Hematopoietic multipotent progenitor cell treated with erythropoietin and hydrocortisone succinate and interleukin-3 and kit ligand, for 4 days (in vitro differentiated cells): ENCODE measurements at regions not wholly inside any gene's neighbourhood (a gene's known extent, or its start where the extent isn't known, plus 50 kb on each side); places are given as distances from the start of the nearest gene placed in this dataset.

Experiments
- DNase-seq: peaks from one replicate; pipeline ENCODE4 v3.0.0-alpha.2; 2015

DNA sequence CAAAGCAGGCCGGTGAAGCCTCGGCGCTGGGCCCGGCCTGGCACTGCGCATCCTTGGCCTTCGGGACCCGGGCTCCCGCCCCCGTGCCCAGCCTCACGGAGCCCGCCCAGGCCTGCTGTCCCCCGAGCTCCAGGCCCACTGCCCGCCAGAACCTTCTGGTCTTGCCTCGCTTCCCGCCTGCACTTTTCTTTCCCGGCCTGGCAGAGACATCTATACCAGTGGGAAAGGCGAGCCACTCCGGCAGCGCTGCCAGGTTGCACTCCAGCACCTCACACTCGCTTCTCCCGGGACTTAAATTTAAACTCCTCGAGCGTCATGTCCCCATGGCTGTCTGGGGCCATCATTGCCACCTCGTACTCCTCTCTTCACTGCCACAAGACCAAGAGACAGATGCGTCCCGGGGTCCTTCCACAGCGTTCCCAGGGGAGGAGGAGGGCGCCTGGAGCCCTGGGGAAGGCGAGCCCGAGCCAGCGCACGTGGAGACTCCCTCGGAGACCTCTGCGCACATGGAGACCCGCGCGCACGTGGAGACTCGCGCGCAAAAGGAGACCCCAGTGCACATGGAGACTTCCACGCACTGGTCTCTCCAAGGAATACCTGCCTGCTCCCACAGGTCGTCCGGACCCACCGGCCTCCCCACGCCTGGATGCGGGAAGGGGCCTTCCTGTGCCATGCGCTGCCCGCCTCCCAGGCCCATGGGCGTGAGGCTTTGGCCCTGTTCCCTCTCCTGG, 253.1 kb upstream of the SALL3 start:
- DNase-seq: no peak

DNA sequence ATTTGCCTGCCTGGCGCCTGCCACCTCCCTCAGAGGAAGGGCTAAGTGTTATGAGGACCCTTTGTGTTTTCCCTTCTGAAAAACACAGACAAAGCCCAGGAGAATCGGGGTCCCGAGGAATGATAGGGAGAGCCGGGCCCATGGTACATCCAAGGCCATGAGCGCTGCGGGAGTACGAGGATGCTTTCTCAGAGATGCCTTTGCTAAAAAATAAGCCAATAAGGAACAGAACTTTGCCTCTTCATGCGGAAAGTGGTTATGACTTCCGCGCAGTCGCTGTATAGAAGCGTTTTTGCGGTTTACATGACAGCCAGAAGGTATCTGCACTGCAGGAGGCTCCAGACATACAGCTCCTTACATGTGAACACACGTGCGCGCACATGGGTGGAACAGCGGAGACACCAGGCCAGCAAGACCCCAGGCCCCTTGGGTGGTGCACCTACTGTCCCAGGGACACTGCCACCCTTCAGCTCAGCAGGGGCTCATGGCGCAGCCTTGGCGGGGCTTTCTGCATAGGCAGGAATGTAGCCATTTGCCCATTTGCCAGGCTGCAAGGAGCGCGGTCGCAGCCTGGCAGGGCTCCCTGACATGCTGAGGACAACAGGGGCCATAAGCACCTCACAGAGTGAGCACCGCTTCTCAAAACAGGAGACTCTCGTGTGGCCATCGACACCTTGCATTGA, 252.4 kb upstream of the SALL3 start:
- no peak for DNase-seq

DNA sequence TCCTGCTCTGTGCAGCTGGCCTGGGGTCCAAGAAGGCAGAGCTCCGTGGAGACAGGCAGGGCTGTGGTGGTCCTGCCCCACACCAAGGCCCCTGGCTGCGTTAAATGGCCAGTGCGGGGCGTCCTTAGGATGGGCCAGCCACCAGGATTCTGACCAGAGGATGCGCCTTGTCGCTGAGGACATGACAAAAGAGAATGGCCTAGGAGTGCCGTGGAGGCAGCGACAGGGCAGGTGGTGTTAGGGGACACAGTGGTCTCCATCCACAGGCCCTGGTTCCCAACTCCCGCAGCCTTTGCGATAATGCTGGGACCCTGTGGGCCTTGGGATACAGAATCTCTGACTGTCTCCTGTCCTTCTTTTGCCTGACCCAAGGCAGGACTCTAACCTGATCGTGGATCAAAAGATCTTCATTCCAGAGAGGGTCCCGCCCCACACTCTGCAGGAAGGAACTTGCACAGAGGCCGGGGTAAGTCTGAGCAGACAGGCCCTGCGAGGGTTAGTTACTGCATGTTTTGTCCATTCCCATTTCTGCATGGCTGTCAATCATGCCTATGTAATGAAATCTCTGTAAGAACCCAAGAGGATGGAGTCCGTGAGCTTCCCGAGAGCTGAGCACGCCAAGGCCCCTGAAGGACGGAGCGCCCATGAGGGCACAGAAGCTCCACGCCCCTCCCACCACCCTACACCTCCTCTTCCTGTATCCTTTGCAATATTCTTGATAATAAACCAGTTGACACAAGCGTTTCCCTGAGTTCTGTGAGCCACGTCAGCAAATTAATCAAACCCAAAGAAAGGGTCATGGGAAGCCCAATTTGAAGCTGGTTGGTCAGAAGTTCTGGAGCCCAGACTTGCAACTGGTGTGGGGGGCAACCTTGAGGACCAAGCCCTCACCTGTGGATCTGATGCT, 251.5 kb upstream of the SALL3 start:
- DNase-seq: no peak

DNA sequence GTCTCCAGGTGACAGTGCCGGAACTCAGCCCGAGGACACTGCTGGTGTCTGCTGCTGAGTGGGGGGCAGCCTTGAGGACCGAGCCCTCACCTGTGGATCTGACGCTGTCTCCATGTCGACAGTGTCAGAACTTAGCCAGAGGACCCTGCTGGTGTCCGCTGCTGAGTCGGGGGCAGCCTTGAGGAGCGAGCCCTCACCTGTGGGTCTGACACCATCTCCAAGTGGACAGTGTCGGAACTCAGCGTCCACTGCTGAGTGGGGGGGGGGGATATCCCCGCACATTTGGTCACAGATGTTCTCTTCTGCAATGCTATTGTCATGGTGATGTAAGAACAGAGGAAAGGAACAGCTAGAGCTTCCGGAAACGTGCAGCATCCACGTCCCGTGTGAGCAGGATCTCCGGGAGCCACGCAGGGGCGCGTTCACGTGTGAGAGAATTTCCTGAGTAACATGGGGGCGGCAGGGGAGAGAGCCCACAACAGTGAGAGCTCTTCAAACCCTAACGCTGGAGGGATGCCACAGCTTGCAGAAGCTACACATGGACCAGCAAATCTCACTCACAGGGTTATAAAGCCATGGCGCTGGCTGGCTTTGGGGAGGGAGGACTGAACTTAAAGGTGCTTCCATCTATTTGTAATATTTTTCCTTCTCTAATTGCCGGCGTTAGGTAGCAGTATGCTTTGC, 250.7 kb upstream of the SALL3 start:
- no peak for DNase-seq

DNA sequence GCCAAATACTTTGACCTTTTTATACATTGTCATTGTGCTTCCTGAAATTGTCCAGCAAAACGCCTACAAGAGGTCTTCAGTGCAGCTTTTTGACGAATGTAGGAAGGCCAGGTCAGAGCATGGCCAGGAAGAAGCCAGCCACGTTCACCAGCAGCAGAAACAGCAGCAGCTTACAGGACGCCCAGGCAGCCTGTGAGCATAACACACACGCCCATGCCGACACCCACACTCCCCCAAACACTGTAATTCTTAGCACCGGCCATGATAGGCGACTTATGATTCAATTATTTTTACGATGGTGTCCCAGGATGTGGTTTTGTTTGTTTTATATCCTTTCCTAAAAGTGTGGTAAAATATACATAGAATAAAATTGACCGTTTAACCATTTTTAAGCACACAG, 249.1 kb upstream of the SALL3 start:
- no peak for DNase-seq

DNA sequence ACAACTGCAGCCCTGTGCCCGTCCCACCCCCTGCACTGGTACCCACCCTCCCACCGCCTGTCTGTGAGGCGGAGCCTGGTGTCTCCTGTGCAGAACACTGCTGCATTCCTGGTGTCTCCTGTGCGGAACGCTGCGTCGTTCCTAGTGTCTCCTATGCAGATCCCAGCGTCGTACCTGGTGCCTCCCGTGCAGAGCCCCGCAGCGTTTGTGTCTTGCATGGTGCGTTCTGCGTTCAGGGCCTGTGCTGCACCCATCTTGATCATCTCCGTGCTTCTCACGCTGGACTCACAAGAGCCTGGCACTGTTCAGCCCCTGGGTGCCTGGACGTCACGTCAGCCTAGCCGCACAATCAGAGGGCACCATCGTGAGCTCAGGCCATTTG, 248.6 kb upstream of the SALL3 start:
- DNase-seq: no peak

DNA sequence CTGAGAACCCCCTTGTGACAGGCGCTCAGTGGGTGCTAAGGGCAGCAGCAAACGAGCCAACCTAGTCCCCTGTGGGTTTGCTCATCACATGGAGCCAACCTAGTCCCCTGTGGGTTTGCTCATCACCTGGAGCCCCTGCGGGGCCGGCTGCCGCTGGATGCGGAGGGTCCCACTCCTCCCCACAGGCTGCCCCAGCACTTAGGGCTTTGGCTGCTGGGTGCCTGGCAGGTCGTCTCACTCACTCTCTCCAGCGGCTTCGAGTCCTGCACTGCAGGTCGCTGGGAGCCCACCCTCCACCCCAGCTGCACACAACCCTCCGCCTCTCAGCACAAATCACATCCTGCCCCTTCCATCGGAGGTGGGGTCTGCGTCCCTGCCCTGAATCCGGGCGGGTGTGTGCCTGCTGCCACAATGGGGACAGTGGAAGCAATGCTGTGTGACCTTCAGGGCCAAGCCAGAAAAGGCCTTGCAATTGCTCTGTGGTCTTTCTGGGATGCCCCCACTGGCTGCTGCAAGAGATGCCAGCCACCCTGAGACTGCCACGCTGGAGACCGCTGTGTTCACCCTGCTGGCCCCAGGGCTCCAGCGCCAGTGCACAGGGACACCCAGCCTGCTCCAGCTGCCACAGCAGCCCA, 248.1 kb upstream of the SALL3 start:
- DNase-seq: no peak

DNA sequence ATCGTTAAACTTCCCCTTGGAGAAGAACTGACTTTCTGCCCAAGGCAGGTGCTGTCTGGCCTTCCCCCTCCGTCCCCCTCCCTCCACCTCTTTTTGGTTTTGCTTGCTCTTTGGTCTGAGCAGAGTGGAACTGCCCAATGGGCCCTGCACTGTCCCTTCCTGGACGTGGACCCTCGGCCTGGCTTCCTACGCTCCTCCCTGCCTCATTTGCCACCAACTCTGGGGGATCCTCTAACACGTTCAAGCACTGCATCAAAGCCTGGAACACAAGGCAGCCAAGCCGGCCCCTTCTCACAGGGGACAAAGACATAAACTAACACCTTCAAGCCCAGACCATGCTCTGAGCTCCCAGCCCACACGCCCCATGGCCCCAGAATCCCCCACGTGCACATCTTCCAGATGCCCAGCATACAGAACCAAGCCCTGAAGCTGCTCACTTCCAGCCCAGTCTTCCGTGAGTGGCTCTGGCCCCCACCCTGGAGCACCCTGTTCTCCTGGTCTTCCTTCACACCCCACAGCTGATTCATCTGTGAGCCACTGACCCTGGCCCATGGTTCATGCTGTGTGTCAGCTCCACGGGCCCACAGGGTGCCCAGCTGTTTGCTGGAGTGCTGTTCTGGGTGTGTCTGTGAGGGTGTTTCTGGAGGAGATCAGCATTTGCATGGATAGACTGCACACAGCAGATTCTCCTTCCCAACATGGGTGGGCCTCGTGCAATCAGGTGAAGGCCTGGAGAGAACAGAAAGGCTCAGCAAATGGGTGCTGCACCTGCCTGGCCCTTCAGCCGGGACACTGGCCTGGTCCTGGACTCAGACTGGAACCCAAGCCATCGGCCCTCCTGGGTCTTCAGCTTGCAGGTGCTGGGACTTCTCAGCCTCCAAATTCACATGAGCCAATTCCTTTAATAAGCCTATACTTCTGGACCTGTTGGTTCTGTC, 247.1 kb upstream of the SALL3 start:
- no peak for DNase-seq

DNA sequence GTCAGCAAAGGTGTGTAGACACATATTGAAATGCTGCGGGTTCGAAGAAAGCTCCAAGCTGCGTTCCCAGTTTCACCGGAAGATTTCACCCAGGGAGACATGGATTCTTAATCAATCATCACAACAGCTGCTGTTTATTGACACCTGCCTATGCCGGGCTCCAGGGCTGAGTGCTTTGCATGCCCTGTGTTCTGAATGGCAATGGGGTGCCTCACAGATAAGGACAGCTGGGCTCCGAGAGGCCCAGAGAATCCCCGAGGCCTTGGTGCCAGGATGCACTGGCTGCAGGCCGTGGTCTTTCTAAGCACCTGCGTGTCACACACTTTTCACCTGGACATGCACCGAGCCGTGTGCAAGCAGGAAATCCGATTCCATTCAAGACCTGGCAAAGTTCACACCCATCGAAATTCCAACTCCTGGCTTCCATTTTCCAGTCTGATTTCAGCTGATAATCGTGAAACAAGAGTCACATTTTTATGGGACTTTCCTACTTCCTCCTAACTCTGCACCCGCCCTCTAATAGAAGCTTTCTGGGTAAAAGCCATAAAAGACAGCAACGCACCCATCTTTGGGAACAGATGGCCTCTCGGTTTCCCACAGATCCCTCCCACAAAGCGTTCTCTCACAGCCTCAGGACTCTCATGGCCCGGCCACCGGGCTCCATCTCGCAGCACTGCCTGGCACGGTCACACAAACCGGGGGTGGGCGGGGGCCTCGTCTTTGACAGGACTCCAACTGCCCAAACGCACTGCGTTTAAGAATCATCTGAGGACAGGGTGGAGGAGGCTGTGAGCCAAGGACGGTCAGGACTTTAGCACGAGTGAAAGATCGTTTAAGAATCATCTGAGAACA, 245.6 kb upstream of the SALL3 start:
- DNase-seq: no peak

DNA sequence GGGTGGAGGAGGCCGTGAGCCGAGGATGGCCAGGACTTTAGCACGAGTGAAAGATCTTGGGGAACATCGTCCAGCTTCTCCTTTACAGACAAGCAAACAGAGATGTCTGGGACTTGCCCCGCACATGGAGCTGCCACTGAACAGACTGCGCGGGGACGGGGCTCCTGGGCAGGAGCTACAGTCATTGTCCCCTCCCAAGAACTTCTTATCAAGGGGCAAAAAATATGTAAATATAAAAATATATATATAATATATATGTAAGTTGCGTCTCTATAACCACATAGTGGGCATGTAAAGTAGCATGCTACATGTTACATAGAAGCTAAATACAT, 245.0 kb upstream of the SALL3 start:
- DNase-seq: no peak

DNA sequence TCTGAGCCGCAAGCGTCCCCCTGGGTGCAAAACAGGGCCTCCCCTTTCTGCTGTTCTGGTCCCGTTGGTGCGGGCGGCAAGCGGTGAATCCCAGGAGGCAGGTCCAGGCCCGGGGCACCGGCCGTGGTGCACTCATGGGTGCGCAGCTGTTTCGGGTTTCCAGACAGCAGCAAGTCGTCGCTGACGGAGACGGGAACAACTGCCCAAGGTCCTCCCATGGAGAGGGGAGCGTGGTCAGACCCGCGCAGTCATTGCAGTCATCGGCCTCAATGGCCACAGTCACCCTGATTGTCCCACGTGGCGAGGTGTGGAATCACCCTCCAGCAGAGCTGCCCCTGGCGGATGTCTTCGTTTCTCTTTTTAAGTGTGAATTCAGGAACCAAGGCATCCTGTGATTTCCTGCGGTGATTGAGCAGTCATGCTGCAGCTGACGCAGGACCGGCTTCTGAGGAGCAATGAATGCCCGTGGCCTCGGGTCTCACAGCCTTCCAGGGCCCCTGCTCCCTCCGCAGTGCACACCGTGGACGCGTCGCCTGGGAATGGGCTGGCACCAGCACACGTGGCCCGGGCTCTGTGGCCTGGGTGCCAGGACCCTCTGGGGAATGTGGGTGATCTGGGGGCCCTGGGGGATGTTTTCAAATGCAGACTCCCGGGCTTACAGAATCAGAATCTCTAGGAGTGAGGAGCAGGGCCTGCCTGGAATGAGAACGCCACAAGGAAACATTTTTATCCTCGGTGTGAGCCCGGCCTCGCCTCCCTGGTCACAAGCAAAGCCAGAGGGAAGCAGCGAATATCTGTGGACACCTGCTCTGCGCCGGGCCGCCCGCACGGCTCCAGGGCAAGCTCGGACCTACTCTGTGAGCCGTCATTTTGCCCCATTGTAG, 244.2 kb upstream of the SALL3 start:
- no peak for DNase-seq

DNA sequence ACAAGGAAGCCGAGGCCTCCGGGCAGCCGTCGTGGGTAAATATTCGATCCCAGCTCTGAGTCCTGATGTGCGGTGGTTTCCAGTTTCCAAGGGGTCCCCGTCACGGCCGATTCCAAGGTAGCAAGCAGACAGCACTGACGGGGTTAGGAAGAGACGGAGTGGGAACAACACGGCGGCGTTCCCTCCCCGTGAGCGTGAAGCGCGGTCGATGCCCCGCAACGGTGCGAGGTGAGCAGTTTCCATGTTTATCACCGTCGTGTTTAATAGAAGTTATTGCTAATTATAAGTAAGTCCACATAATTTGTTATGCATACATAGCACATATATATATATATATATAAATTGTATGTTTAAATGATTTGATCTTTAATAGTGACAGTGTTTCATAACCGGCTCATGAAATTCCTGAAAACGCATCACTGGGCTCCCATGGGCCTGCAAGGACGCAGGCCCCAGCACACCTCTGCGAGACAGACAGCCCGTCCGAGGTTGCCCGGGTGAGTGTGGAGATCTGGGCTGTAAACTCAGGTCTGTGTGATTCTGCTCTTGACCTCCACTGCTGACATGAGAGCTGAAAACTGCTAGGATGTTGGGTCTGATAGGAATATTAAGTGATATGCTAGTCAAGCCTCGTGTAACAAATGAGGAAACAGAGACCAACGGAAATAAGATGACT, 243.5 kb upstream of the SALL3 start:
- DNase-seq: no peak

DNA sequence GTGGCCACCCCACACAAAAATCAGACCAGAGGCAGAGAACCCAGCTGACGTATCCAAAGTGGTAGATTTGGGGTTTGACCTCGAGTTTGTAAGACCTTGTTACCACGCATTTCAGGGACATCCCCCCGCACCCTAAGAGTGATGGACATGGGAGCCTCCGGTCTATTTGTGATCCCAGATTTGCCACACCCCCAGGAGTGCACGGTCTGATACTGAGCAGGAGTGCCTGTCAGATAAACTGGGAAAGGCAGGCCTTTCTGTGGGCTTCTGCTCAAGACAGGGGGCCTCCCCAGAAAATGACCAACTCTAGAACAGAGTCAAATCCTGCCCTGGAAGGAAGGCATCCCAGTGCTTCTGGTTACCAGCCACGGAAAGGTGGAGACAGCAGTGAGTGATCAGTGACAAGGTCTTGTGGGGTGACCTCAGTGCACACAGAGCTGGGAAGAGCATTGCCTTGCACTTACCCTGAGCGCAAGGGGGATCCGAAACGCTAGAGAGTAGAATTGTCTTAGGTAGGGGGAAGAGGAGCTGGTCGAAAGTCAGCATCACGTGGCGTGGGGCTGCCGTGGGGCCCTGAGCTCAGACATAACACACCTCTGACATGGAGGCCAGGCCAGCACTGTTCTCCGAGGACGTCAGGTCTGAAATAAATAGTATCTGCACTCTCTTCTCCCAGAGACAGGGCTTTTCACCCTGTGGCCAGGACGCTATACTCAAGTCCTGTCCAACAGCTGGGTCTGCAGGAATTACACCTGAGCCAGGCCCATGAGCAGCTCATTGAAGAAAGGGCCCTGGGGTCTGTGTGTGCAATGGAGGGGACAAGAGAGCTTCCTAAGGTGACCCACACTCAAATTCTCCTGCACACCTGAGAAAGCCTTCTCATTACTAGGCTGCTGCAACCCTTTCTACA, 242.4 kb upstream of the SALL3 start:
- no peak for DNase-seq

DNA sequence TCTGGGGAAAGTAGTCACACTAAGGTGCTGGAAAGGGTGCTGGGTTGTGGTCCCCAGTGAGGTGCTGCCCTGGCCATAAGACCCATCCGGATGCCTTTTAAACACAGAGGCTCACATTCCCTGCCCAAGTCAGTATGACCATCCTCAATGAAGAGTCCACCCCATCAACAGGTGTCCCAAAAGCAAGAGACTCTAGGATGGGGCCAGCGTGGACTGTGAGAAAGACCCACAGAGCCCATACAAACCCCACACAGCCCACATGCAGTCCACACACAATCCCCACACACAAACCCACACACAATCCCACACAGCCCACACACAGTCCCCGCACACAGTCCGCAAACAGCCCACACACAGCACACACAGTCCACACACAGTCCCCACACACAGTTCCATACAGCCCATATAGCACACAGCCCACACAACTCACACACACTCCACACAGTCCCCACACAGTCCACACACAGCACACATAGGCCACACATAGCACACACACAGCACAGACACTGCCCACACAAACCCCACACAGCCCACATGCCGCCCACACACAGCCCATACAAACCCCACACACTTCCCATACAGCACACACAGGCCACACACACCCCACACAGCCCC, 241.4 kb upstream of the SALL3 start:
- DNase-seq: no peak

DNA sequence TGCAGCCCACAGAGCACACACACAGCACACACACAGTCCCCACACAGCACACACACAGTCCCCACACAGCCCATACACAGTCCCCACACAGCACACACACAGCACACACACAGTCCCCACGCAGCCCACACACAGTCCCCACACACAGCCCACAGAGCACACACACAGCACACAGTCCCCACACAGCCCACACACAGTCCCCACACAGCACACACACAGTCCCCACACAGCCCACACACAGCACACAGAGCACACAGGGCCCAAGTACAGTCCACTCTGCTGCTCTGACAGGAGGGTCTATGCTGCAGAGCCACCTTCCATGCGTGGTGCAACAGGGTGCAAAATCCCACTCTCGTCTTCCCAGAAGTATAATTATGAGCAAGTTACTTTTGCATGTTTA, 240.5 kb upstream of the SALL3 start:
- DNase-seq: no peak

DNA sequence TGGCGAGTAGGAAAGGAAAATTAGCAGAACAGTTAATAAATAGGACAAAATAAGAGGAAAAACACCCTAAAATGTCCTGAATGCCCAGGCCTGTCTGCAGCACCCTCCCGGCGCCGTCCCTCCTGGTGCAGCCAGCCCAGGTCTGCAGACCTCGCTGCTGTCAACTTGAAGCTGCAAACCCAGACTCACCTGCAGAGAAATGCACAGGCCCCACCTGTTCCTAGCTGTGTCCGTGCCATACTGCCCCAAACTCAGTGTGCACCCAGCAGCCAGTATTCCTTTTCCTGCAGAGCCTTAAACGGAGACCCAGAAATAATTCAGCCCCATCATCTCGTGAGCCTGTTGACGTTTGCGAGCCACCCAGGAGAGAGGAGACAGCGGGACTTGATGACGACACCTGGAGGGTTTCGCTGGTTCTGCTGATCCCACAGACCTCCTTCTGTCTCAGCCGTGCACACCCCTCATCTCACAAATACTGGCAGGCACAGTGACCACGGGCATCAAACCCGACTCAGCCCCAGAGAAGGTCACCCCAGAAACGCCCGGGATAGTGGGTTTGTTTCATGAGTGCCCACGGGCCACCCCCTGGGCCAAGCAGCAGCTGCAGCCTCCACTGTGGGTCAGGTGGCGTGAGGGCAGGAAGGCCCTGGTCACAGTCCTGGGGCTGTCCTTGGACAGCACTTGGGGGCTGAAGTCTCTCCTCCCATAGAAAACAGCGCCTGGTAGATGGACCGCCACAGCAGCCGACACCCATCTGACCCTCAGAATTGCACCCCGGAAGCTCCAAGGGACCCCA, 239.5 kb upstream of the SALL3 start:
- DNase-seq: no peak

DNA sequence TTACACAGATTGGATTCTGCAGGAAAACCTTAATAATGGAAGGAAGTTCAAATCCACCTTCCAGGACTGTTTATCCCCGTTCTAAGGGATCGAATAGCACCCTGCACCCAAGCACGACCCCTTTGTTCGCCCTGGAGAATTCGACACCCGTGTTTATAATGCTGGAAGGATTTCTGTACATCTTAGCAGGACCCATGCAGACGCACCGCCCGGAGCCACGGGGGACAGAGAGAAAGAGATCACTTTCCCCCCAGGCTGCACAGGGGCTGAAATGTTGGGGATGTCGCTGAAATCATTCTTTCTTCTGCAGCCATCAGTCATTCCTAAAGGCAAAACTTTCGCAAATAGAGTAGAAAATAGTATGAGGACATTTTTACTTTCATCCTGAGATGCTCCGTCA, 238.7 kb upstream of the SALL3 start:
- DNase-seq: no peak
